NCI-H460 (cell line): ENCODE measurements at regions not wholly inside any gene's neighbourhood (a gene's known extent, or its start where the extent isn't known, plus 50 kb on each side); places are given as distances from the start of the nearest gene placed in this dataset.
"Not testable (repeated sequence)": the region's sequence is repeated elsewhere in the genome, so short reads cannot be mapped to it uniquely, and the experiment has no call there.

Experiments
- DNase-seq: peaks from one replicate; pipeline ENCODE4 v3.0.0-alpha.2; 2016; ENCODE audit warnings: low read depth; ENCODE audit errors: extremely low read depth

GRCh38 chr2:167756446-167756845, 490.9 kb downstream of the STK39 start:
- DNase-seq, result no peak

DNA sequence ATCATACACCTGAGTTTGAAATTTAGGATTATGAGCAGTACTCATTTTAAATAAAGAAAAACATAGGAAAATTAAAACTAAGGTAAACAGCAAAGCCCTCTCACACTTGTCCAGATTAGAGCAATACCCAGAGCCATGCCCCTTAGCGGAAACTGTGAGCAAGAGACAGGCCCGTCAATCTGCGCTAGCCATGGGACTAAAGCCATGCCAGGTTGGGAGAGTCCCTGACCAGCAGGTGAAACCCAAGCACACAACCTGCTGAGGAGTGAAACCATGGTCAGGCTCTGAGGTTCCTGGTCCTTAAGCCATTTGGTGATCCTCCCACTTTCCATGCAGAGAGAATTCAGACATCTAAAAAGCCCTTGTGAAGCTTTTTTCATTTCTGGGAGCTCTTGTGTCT, 494.3 kb downstream of the STK39 start:
- DNase-seq, result no peak

DNA sequence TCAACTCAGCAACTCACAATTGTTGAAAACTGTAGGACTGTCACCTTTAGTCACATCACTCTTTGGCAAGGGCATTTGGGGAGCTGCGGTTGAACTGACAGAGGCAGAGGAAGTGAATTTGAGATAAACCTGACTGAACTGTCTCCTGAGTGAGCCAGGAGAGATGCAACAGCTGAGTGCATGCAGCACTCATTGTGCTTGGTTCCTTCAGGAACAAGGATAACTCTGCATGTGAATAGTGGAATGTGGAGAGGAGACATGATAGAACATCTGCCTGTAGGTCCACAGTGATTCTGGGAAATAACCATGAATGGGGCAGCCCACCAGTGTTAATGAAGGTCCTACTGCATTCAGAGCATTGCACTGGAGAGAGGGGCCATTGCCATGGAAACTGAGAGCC, 494.7 kb downstream of the STK39 start:
- no peak for DNase-seq

- no peak for DNase-seq
Observed at GRCh38 chr2:167750675-167751074, 496.7 kb downstream of the STK39 start.

GRCh38 chr2:167749660-167750059, 497.7 kb downstream of the STK39 start:
- no peak for DNase-seq

GRCh38 chr2:167749016-167749415, 498.4 kb downstream of the STK39 start:
- no peak for DNase-seq

- no peak for DNase-seq
Observed at GRCh38 chr2:167748536-167748935, 498.9 kb downstream of the STK39 start.

DNA sequence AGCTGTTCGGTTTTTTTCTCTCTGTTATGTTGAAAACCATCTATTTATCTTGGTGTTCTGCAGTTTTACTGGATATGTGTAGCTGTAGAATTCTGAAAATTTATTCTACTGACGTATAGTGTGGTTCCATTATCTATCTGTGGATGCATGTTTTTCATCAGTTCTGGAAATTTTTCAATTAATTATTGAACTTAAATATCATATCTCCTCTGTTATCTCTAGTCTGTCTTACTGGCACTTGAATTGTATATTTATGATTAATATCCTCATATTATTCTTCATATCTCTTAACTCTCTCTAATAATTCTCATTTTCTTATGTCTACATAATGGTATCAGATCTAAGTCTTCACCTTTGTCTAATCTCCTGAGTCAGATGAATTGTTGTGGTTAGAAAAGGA, 501.7 kb downstream of the STK39 start:
- DNase-seq, result no peak

DNA sequence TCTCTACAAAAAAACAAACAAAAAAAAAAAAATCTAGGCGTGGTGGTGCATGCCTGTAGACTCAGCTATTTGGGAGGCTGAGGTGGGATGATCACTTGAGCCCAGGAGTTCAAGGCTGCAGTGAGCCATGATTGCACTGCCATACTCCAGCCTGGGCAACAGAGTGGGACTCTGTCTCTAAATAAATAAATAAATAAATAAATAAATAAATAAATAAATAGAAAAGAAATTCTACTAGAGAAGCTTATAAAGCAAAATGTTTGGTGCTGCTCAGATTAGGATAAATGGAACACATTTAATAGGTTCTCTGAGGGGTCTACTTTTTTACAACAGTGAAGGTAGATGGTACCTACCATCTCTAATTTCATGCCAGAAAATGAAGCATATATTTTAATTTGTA, 507.5 kb downstream of the STK39 start:
- not testable (repeated sequence) for DNase-seq

GRCh38 chr2:167733747-167734146, 513.6 kb downstream of the STK39 start:
- no peak for DNase-seq

DNA sequence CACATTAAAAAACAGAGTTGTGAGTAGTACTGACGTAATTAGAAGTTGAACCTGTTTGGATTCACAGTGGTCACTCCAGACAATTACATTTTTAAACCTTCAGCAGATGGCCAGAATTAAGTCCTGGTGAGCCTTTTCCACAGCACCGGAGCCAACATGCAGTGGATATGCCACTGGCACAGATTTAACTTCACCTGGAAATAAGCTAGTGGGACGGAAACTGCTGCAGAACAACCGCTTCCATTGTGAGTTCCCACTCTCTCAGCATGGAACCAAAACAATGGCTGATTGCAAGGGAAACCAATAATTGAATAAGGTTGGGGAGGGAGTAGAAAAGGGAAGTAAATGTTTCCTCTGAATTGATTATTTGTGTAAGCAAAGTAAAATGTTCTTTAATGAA, 515.1 kb downstream of the STK39 start:
- DNase-seq, result no peak

GRCh38 chr2:167729911-167730310, 517.5 kb downstream of the STK39 start:
- DNase-seq, result no peak

DNA sequence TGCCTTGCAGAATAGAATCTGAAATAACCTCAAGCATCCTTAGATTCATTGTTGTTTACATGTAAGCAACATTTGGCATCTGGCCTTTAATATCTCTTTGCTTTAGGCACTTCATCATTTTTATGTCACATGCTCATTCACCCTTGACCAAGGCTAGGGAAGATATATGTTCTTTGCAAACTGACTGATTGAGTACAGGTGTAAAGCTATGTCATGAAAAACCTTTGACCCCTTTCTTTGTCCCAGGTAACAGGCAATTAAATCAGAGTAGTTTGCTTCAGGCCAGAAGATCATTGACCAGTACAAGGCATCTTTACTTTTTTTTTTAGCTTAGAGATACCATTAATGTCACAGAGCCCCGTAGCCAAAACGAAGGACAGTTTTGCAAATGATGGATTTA, 520.6 kb downstream of the STK39 start:
- DNase-seq, result no peak

- DNase-seq, result no peak
Observed at GRCh38 chr2:167721593-167721992, 525.8 kb downstream of the STK39 start.

GRCh38 chr2:167719410-167719809, 528.0 kb downstream of the STK39 start:
- no peak for DNase-seq

- DNase-seq, result no peak
Observed at GRCh38 chr2:167718560-167718959, 528.8 kb downstream of the STK39 start.

DNA sequence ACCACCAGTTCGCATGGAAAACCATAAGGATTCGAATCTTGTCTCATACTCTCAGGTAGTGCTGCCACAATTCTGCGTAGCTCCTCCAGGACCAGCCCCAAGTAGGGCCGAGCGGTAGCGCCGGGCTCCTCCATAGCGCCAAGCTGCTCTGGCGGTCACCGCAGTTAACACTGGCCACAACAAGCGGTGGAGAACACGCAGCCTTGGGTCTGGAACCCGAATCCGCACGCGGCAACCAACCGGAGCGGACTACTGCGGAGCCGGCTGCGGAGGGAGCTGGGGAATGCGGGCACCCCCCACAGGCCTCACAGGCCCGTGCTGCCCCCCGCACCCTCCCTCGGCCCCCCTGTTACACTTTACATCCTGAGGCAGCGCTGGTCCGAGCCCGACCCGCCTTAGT, 531.5 kb downstream of the STK39 start:
- DNase-seq, result no peak

DNA sequence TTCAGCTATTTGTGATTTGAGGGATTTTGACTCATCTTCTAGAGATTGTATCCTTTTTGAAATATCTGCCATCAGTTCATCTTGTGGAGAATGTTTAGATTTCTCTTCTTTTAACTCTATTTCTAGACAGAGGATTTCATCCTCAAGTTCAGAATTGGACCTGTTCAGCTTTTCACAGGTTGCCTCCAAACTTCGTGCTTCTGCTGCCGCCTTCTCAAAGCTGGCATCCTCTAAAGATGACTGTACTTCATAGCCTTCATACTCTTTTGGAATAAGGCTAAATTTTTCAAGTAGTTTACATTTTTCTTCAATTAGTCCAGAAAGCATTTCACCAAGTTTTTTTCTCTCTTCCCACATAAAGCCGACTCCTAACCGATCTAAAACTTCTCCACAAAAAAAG, 531.9 kb downstream of the STK39 start:
- DNase-seq, result not testable (repeated sequence)

GRCh38 chr2:167712275-167712674, 535.1 kb downstream of the STK39 start:
- DNase-seq, result no peak

- DNase-seq, result no peak
Observed at GRCh38 chr2:167708998-167709397, 538.4 kb downstream of the STK39 start.

DNA sequence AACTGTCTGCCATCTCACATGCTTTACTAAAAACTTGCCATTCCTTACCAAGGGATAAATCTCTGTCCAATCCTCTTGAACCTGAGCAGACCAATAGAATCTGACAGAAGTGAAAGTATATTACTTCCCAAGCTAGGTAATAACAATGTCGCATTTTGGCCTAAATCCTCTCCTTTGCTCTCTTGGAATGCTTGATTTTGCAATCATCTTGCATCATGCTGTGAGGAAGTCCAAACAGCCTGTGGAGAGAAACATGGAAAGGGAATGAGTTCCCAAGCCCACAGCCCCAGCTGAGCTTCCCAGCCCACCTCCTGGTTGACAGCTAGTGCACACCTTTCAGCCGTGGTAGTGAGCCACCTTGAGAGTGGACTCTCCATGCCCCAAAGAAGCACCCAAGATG, 540.6 kb downstream of the STK39 start:
- no peak for DNase-seq

DNA sequence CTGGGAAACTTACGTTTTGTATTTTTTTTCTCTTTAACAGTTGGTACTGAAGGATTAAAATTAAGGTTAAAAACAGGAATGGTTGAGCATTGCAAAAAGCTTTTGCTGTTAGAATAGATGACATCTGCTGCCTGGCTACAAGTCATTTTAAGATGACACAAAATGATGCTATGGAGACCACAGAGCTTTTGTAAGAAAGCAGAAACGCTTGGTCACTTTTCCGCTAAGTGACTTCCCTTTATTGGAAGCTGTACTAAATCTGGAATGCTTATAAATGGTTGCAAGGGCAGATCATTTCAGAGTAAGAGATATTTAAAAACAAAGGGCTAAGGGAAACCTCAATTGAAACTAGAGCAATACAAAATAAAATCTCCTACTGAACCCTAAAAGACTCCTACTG, 544.0 kb downstream of the STK39 start:
- no peak for DNase-seq

GRCh38 chr2:167702227-167702626, 545.2 kb downstream of the STK39 start:
- DNase-seq, result no peak

DNA sequence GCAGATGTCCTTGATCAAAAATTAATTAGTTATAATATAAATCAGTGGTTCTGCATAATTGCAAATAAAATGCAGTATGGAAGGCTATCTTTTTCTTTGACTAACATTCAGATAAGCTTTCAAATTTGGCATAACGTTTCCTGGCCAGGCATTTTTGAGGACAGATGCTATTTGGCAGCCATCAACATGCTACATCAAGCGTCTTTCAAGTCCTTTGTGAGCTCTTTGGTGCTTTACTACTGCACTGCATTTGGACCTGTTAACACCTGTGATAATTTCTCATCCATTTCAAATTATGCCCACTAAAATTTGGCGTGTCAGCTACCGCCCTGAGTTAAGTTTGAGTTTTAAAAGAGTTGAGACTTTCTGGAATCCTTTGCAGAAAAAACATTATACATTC, 545.7 kb downstream of the STK39 start:
- DNase-seq, result no peak
